Globus pallidus (tissue), 1 donor: ENCODE measurements at regions not wholly inside any gene's neighbourhood (a gene's known extent, or its start where the extent isn't known, plus 50 kb on each side); places are given as distances from the start of the nearest gene placed in this dataset.
"Not testable (repeated sequence)": the region's sequence is repeated elsewhere in the genome, so short reads cannot be mapped to it uniquely, and the experiment has no call there.

Experiments
- DNase-seq: peaks from one replicate; pipeline ENCODE4 v3.0.0-alpha.2; 2015; ENCODE audit warnings: low spot score

- DNase-seq, result not testable (repeated sequence)
Measured at GRCh38 chr6:49097664-49098063, 365.4 kb downstream of the MMUT start.

DNA sequence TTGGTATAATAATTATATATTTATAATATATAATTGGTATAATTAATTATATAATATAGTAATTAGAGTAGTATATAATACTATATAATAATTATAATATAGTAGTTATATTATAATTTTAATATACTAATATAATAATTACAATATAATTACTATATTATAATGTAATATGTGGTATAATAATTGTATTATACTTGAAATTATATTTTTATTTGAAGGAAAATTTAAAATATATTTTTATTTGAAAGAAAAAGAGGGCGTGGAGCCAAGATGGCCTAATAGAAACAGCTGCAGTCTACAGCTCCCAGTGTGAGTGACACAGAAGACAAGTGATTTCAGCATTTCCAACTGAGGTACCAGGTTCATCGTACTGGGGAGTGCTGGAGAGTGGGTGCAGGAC, 365.9 kb downstream of the MMUT start:
- no peak for DNase-seq

GRCh38 chr6:49088631-49089030, 374.4 kb downstream of the MMUT start:
- DNase-seq, result no peak

DNA sequence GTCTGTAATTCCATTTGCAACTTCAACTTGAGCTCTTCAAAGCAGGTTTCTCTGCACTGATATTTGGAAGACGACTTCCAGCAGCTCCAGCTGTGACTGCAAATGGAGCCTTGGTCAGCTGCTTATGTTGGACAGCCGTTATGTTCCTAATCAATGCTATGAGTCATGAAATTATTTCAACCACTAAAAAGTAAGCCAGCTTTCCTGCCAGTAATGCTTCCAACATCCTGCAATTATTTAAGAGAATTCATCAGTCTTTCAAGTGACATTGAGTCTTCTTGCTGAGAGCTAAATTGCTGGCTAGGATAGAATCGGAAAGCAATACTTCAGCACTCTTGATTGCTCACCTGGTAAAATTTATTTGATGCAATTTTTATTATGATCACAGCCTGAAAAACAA, 375.7 kb downstream of the MMUT start:
- DNase-seq, result no peak

DNA sequence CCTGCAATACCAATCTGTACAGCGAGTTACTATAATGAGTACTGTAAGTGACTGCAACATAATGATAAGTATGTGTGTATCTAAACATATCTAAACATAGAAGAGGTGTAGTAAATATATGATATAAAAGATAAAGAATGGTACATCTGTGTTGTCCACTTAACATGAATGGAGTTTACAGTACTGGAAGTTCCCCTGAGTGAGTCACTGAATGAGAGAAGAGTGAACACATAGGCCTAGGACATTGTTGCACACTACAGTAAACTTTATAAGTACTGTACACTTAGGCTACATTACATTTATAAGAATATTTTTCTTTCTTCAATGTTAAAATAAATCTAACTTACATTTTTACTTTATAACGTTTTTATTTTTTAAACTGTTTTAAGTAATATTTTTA, 380.4 kb downstream of the MMUT start:
- DNase-seq, result no peak

- DNase-seq, result no peak
Measured at GRCh38 chr6:49072885-49073620, 390.0 kb downstream of the MMUT start.

DNA sequence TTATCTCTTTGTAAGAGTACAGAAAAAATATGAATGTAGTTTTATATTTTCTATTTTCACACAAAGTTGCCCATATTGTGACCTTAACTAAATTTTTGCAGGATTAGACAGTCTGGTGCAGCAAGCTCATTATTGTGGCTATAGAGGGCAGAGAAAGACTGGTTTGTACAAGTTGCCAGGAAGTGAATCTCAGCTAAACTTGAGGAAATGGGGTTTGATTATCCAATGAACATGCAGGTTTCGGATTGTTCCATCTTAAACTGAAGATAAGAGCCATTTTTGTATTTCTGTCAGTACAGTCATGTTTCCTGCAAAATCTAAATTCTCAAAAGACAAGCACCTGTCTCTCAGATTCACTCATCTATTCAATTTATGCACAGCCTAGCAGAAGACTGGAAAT, 390.9 kb downstream of the MMUT start:
- no peak for DNase-seq

GRCh38 chr6:49070411-49070810, 392.6 kb downstream of the MMUT start:
- DNase-seq, result no peak

GRCh38 chr6:49054311-49054710, 408.7 kb downstream of the MMUT start:
- DNase-seq, result no peak

GRCh38 chr6:49052901-49053300, 410.2 kb downstream of the MMUT start:
- DNase-seq, result no peak

DNA sequence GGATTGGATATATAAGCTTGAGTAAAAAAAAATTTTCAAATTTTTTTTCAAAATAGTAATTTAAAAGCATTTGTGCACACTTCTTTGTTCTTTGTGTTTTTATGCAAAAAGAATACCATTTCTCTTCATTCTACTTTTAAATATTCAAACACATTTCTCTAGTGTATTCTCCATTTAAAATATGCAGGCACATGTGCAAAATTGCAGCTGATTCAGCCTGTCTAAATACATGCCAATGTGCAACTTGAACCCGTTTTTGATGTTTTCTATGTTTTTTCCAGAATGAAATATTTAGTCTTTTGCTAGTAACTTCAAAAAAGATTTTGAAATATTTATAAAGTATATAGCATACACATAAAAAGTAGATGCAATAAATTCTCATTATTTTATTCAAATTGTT, 411.8 kb downstream of the MMUT start:
- DNase-seq, result no peak

- DNase-seq, result no peak
Measured at GRCh38 chr6:49050584-49050983, 412.5 kb downstream of the MMUT start.

DNA sequence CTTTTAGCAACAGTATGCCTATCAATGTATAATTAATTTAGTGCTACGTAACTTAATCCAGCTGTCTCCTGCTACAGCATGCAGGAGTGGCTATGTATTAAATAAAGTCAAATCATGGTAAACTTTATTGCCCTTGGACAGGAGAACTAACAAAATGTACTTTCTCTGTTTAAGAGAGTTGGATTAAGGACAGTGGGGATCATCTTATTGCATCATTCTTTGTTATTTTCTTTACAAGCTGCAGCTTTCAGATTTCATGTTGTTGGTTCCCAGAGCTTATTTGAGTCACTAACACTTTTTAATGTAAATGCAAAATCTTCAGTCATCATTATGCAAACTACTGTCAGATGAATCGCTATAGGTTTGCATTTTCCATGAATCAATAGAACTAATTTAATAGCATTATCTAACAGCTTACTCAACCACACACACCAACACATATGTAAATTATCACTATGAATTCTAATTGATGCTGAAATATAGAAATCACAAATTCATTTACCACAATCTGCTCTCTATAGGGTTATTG, 424.7 kb downstream of the MMUT start:
- no peak for DNase-seq

DNA sequence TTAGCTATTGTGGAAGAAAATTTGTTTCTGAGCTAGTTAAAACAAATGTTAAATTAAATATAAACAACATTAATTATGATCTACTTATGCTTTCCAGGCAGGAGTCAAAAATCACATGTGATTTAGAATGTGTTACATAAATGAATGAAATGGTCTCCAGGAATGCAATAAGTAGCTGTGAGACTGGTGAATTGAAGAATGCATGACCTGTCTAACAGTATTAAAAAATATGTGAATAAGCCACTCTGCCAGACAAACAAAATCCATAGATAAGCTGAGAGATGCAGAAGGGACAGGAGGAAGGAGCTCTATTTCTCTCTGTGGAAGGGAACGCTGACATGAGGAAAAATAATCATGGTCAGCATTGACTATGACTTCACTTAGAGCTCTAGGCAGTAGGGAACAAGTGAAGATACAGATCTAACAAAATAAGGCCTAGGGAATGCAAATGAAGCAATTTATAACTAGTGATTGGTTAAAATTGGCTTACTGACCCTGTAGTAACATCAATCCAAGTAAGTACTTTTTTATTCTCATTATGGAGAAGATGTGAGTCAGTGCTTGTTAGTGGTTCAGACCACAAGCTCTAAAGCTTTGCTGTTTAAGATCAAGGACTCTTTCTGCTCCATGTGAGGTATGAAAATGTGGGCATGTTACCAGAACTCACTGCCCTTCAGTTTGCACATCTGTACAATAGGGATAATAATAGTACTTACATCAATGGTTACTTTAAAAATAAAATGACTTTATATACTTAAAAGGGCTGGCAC, 432.6 kb downstream of the MMUT start:
- DNase-seq, result no peak

DNA sequence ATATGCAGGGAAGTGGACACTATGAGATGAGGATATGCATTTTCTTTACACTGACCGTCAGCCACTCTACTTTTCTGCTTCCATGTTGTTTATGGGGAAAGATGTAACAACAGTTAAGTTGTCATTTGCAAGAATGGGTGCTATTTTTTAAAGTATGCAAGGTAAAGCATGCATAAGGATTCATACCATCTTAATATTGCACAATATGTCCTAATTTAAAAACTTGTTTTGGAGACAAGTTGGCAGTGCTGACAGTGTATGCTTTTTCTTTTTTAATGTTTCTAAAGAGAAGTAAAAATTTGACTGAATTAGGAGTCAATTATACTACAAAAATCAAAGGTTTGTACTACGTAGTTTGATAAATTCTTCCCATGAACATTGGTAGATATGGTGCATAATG, 435.4 kb downstream of the MMUT start:
- no peak for DNase-seq

DNA sequence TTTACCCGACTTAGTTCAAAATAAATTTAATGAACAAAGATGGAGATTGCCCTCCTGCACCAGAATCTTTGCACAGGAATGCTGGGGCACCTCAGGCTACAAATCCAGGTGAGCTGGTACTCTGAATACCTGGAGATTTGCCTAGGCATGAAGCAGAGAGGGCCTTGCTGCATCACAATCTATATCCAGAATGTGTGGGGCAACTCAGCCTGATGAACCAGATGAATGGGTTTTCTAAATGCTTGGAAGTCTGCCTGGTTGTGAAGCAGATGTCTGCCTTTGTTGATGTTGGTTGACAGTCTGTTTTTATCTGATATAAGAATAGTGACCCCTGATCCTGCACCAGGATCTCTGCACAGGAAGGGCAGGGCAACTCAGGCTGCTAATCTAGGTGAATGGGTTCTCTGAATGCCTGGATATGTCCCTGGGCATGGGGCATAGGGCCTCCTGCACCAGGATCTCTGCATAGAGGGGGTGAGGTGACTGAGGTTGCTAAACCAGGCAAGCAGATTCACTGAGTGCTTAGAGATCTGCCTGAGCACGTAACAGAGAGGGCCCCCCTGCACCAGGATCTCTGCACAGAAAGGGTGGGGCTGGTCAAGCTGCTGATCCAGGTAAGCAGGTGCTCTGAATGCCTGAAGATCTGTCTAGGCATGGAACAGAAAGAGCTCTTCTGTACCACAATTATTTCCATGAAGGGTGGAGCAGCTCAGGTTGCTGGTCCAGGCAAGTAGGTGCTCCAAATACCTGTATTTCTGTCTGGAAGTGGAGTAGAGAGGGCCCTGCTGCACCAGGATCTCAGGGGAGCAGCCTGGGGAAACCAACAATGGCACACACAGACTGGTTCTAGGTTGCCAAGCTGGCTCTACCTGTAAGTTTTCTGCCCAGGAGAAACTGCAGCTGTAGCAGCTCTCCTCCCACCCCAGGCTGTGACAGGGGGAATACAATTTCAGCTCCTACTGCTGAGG, 437.5 kb downstream of the MMUT start:
- no peak for DNase-seq

DNA sequence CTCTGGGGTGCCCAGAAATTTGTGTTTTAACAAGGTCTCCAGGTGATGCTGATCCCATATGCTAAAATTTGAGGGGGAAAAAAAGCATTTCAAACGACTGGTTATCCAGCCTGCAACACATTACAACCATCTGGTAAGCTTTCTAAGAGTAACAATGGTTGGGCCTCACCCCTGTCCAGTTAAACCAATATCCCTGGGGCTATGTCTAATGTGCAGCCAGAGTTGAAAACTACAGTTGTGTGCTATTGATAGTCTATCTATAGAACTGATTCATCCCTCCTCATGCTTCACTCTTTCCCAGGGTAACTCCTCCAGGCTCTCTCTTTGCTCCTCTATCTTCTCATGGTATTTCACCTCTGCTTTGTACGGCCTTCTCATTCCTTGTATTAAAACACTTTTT, 458.3 kb downstream of the MMUT start:
- no peak for DNase-seq

GRCh38 chr6:49003348-49003747, 459.7 kb downstream of the MMUT start:
- no peak for DNase-seq

GRCh38 chr6:49001856-49002541, 461.1 kb downstream of the MMUT start:
- DNase-seq, result peak; percentile 45

DNA sequence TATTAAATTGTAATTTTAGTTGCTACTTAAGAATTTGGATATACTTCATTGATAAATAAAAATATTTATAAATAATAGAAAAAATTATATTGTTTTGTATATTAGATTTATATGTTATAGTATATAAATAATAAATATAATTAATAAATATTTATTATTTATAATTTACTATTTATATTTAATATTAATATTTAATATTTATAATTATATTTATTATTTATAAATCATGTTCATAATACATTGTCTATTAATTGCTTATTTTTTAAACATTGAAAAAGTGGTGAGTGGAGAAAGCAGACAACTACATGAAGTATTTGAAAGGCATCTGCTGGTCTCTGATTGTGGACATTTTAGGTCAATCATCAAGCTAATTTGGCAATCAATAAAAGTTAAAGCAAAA, 464.5 kb downstream of the MMUT start:
- DNase-seq, result no peak

DNA sequence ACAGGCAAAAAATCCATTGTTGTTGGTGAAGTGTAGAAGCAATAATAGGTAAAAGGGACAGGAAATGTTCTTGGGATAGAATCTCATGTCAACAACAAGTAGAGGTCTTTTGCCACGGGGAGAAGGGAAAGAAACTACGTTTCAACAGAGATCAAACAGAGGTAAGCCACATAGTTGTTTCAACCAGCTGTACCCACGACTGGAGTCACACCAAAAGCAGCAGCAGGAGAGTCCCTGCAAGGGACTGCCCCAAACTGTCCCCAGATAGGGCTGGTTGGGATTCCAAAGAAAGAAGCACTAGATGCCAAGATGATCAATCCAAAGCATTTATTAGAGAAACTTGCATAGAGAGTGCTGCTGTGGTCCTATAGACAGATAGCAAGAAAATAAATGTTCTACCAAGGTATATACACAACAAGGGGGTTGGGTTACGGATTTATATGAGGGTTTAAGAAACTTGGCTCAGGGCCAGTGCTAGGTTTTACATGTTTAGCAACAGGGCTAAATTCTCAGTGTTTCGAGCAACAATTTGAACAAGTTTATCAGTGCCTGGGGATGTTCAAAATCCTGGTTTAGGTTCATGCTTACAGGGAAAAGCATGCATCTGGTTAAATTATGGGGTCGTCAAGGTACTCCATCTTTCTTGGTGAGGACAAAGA, 466.5 kb downstream of the MMUT start:
- DNase-seq, result no peak
